Activated CD4-positive, alpha-beta memory T cell treated with anti-CD3 and anti-CD28 coated beads, Interleukin-2, amount 10 ng/mL, durations not matched to agents 7 days and 5 days (primary cell): ENCODE measurements at regions not wholly inside any gene's neighbourhood (a gene's known extent, or its start where the extent isn't known, plus 50 kb on each side); places are given as distances from the start of the nearest gene placed in this dataset.

ENCODE experiments used
- CTCF ChIA-PET: fragments of 350-600 bp; sonication (Branson Sonifier 250); formaldehyde crosslinking; loops from one replicate; lab custom pipeline; 2021; ENCODE audit warnings: antibody characterized with exemption, inconsistent platforms; lab: Charles Lee
- POLR2A ChIA-PET: fragments of 350-600 bp; sonication (Branson Sonifier 250); formaldehyde crosslinking; loops from one replicate; lab custom pipeline; 2021; ENCODE audit warnings: antibody characterized with exemption; lab: Charles Lee
- DNase-seq: peaks from one replicate; pipeline ENCODE4 v3.0.0-alpha.2; 2020
- H3K27ac Mint-ChIP-seq: one replicate; pipeline ENCODE4 v1.8.0; 2021; ENCODE audit warnings: mild to moderate bottlenecking, mixed read lengths
- H3K27me3 Mint-ChIP-seq: one replicate; pipeline ENCODE4 v1.8.0; 2021; ENCODE audit warnings: mixed read lengths
- H3K36me3 Mint-ChIP-seq: one replicate; pipeline ENCODE4 v1.8.0; 2021; ENCODE audit warnings: low read depth, mixed read lengths
- H3K4me1 Mint-ChIP-seq: one replicate; pipeline ENCODE4 v1.8.0; 2021; ENCODE audit warnings: mixed read lengths
- H3K4me3 Mint-ChIP-seq: one replicate; pipeline ENCODE4 v1.8.0; 2021; ENCODE audit warnings: mild to moderate bottlenecking, mixed read lengths
- H3K9me3 Mint-ChIP-seq: one replicate; pipeline ENCODE4 v1.8.0; 2021; ENCODE audit warnings: mixed read lengths

DNA sequence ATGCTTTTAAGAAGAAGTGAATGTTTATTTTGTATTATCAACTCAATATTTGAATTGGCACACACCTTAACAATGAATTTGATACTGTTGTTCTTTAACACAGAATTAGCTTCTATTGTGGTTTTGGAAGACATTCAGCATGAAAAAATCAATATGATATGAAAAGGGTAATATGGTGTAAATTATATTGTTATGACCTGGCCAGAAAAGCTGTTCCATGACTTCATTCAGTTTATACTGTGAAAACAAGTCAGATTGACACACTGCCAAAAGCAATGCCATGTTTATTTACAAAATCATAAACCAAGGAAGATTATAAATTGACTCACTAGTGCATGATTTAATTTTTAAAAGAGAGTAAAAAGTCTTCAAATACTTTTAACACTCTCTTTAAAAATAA lies 851.4 kb upstream of the SEL1L start:
- Mint-ChIP-seq H3K9me3 (peaks cover 17% of the 10 kb centered on the region), H3K4me3 (no peak overlapping the region), H3K4me1 (no peaks in the 10 kb centered on the region), H3K36me3 (no peaks in the 10 kb centered on the region), H3K27me3 (no peaks in the 10 kb centered on the region), H3K27ac (no peak overlapping the region)
- CTCF ChIA-PET = no interaction called here
- POLR2A ChIA-PET = no interaction called here
- no peak for DNase-seq

DNA sequence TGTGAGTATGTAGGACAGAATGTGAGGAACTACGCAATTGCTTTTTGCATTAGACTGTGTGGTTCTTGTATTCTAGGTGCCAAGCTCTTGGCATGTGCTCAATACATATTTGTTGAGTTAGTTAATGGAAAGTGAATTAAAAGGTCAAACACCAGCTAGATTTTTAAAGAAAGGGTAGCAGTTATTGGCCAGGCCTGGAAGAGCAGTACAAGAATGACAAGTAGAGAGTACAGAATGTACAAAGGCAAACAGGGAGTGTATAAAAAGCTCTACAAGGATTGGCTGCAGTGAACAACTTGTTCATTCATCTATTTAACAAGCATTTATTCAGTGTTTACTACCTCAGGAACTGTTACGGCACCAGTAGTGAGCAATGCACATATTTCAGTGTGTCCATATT lies 854.0 kb upstream of the SEL1L start:
- peaks cover 17% of the 10 kb centered on the region for H3K9me3 Mint-ChIP-seq
- H3K27me3 Mint-ChIP-seq = no peaks in the 10 kb centered on the region
- no peak overlapping the region for H3K4me3 Mint-ChIP-seq
- no peak overlapping the region for H3K27ac Mint-ChIP-seq
- DNase-seq = no peak
- H3K36me3 Mint-ChIP-seq = no peaks in the 10 kb centered on the region
- CTCF ChIA-PET = no interaction called here
- POLR2A ChIA-PET = no interaction called here
- H3K4me1 Mint-ChIP-seq = no peaks in the 10 kb centered on the region

DNA sequence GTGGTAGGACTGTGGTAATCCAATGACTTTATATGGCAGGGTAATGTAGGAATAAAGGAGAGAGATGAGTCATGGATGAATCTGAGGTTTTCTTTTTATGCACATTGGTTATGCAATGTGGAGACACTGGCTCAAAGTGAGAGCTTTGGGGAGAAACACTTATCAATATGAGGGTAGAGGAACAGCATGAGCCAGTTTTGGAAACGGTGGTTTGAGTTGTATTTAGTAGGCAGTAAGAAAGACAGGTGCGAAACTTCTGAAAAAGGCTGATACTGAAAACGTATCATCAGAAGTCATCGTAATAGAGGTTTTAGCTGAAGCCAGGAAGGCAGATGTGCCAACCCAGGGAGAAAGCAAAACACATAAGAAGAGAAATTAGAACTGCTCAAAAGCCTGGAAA lies 854.8 kb upstream of the SEL1L start:
- Mint-ChIP-seq H3K4me3 (no peak overlapping the region), H3K27me3 (no peaks in the 10 kb centered on the region), H3K36me3 (no peaks in the 10 kb centered on the region), H3K27ac (no peak overlapping the region), H3K9me3 (peaks cover 17% of the 10 kb centered on the region), H3K4me1 (no peaks in the 10 kb centered on the region)
- DNase-seq = no peak
- CTCF ChIA-PET = no interaction called here
- POLR2A ChIA-PET = no interaction called here

DNA sequence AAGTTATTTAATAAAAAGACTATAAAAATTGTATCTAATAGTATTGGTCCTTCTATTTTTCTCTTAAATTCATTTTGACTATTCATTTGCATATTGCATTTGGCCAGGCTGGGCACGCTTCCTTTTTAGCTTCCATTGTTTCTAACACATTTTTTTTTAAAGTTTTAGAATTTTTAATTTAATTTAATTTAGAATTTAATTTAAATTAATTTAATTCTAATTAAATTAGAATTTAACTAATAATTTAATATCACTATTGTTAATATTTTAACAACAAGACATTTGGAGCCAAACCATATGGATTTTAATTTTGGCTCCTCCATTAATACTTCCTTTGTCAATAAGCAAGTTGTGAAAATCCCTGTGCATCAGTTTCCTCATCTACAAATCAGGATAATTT lies 856.9 kb upstream of the SEL1L start:
- POLR2A ChIA-PET = no interaction called here

DNA sequence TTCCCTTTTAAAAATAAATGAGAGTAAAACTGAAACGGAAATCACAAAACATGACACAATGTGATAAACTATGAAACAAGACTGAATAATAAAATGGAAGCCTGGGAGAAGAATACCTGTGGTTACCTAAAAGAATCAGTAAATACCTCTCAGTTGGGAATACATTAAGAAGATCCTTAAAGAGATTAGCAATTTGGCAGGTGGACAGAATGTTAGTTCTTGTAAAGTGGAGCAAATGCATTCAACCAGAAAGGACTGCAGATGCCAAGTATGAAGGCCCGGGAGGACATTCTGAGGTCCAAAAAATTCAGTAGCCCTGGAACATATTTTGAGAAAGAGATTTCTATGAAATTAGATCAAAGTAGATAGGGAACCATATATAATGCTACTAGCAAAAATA lies 861.3 kb upstream of the SEL1L start:
- H3K36me3 Mint-ChIP-seq = no peaks in the 10 kb centered on the region
- no peaks in the 10 kb centered on the region for H3K27me3 Mint-ChIP-seq
- ChIA-PET POLR2A (no interaction called here), CTCF (no interaction called here)
- no peak overlapping the region for H3K4me3 Mint-ChIP-seq
- H3K9me3 Mint-ChIP-seq = peaks cover 5% of the 10 kb centered on the region
- no peaks in the 10 kb centered on the region for H3K4me1 Mint-ChIP-seq
- no peak for DNase-seq
- no peak overlapping the region for H3K27ac Mint-ChIP-seq

More for the DNA sequence above, 856.9 kb upstream of the SEL1L start:
- Mint-ChIP-seq H3K36me3 (no peaks in the 10 kb centered on the region), H3K4me3 (no peak overlapping the region), H3K9me3 (peaks cover 13% of the 10 kb centered on the region), H3K27me3 (no peaks in the 10 kb centered on the region), H3K4me1 (no peaks in the 10 kb centered on the region), H3K27ac (no peak overlapping the region)
- CTCF ChIA-PET = no interaction called here
- no peak for DNase-seq

DNA sequence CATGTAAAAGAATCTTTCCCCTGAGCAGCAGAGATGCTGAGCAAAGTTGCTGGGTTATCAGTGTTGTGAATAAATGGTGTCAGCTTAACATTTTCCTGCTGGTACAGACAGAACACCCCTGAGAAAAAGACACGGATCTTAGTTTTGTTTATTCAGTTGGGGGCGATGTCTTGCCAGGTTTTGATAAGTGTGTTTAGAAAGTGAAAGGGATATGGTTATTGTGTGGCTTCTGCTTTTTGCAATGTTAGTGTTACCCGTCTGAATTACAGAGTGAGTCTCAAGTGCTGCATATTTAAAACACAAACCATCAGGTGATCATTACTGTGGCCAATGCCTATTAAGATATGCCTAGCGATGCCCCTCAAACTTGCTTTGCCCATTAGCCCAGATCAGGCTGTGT lies 864.6 kb upstream of the SEL1L start:
- H3K27me3 Mint-ChIP-seq = no peaks in the 10 kb centered on the region
- no peaks in the 10 kb centered on the region for H3K4me1 Mint-ChIP-seq
- DNase-seq = no peak
- no peaks in the 10 kb centered on the region for H3K36me3 Mint-ChIP-seq
- POLR2A ChIA-PET = no interaction called here
- H3K27ac Mint-ChIP-seq = no peak overlapping the region
- H3K9me3 Mint-ChIP-seq = peaks cover 7% of the 10 kb centered on the region
- no peak overlapping the region for H3K4me3 Mint-ChIP-seq
- CTCF ChIA-PET = no interaction called here

DNA sequence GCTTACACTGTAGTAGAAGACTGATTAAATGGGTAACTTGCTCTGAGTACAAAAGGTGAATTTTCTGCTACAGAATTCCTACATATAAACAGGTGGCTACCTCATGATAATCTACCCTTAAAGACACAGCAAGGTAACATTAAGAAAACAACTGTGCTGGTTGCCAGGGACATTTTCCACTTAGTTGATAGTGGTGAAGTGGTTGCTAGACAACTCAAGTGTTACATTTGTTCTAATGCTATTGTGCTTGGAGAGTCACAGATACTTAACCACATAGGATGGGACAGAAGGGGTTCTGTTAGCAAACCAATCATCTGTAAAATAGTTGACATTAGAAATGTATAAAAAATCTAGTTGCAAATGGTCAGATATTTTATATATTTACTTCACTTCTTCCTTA lies 870.3 kb upstream of the SEL1L start:
- DNase-seq = no peak
- H3K36me3 Mint-ChIP-seq = no peaks in the 10 kb centered on the region
- no peaks in the 10 kb centered on the region for H3K4me1 Mint-ChIP-seq
- peaks cover 2% of the 10 kb centered on the region for H3K9me3 Mint-ChIP-seq
- H3K27me3 Mint-ChIP-seq = no peaks in the 10 kb centered on the region
- CTCF ChIA-PET = no interaction called here
- no peak overlapping the region for H3K27ac Mint-ChIP-seq
- H3K4me3 Mint-ChIP-seq = no peak overlapping the region
- POLR2A ChIA-PET = no interaction called here

DNA sequence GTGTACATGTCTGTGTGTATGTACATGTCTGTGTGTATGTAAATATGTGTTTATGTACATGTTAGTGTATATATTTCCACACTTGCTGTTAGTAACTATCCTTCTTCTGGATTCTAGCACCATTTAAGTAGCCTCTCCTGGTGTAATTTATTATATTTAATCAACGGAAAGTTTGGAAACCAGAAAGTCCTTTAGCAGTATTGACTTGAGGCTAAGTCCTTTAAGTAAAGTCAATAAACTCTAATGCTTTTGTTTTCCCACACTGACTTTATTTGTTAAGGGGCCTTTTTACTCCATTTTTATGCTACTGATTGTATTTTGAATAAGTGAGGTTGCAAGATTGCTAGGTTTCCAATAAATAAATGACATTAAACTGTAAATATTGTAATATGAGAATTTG lies 876.4 kb upstream of the SEL1L start:
- H3K27ac Mint-ChIP-seq = no peak overlapping the region
- POLR2A ChIA-PET = no interaction called here
- no peaks in the 10 kb centered on the region for H3K4me1 Mint-ChIP-seq
- H3K27me3 Mint-ChIP-seq = no peaks in the 10 kb centered on the region
- H3K4me3 Mint-ChIP-seq = no peak overlapping the region
- DNase-seq = no peak
- peaks cover 4% of the 10 kb centered on the region for H3K9me3 Mint-ChIP-seq
- CTCF ChIA-PET = no interaction called here
- no peaks in the 10 kb centered on the region for H3K36me3 Mint-ChIP-seq

DNA sequence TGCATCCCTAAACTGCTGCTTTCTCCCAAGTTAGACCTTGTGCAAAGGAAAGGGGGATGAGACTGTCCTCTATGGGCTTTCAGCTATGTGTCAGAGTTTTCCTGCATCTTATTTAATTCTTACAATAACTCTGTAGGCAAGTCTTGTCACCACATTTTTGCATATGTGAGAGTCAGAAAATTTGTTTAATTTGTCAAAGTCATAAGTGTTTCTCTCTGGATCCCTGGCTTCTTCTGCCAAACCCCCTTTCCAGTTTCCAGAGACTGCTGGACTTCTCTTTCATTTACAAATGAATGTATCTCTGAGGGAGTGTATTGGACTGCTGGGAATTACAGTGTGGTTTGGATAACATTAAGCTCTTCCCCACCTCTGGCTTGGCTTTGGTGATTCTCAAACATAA lies 877.6 kb upstream of the SEL1L start:
- DNase-seq = no peak
- Mint-ChIP-seq H3K4me1 (no peaks in the 10 kb centered on the region), H3K27ac (no peak overlapping the region), H3K27me3 (no peaks in the 10 kb centered on the region), H3K9me3 (peaks cover 7% of the 10 kb centered on the region), H3K4me3 (no peak overlapping the region), H3K36me3 (no peaks in the 10 kb centered on the region)
- CTCF ChIA-PET = no interaction called here
- POLR2A ChIA-PET = no interaction called here

DNA sequence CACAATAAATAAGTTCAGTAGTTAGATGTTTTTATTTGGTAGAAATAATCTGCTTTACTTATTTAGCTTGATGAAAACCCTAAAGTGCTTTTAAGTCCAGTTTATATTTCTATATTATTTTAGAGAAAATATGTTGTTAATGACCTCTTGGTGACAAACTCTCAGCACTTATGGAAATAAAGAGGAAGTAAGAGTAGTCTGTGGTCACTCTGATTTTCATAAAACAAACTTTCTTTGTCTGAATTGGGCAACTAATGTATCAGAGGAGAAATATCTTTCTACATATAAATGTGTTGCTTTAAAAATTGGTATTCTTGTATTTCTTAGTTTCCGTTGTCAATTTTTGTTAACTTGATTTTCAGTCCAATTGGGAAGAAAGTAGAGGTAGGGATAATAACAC lies 878.9 kb upstream of the SEL1L start:
- POLR2A ChIA-PET = no interaction called here
- H3K4me1 Mint-ChIP-seq = no peaks in the 10 kb centered on the region

DNA sequence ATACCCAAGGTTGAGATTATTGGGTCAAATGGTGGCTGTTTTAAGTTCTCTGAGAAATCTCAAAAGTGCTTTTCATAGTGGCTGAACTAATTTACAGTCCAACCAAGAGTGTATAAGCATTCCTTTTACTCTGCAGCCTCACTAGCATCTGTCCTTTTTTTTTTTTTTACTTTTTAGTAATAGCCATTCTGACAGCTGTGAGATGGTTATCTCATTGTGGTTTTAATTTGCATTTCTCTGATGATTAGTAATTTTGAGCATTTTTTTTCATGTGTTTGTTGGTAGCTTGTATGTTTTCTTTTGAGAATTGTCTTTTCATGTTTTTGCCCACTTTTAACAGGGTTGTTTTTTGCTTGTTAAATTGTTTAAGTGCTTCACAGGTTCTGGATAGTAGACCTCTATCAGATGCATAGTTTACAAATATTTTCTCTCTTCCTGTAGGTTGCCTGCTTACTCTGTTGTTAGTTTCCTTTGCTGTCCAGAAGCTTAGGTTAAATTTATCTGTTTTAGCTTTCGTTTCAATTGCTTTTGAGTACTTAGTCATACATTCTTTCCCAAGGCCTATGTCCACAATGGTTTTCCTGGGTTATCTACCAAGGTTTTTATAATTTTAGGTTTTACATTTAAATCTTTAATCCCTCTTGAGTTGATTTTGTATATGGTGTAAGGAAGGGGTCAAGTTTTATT lies 881.3 kb upstream of the SEL1L start:
- H3K4me1 Mint-ChIP-seq = no peaks in the 10 kb centered on the region
- no peak for DNase-seq
- CTCF ChIA-PET = no interaction called here
- no peak overlapping the region for H3K4me3 Mint-ChIP-seq
- H3K27ac Mint-ChIP-seq = no peak overlapping the region
- no peaks in the 10 kb centered on the region for H3K36me3 Mint-ChIP-seq
- H3K27me3 Mint-ChIP-seq = no peaks in the 10 kb centered on the region
- H3K9me3 Mint-ChIP-seq = peaks cover 15% of the 10 kb centered on the region
- POLR2A ChIA-PET = no interaction called here

More for the DNA sequence above, 878.9 kb upstream of the SEL1L start:
- peaks cover 7% of the 10 kb centered on the region for H3K9me3 Mint-ChIP-seq
- no peak for DNase-seq
- H3K27ac Mint-ChIP-seq = no peak overlapping the region
- H3K36me3 Mint-ChIP-seq = no peaks in the 10 kb centered on the region
- H3K4me3 Mint-ChIP-seq = no peak overlapping the region
- no peaks in the 10 kb centered on the region for H3K27me3 Mint-ChIP-seq
- CTCF ChIA-PET = no interaction called here

DNA sequence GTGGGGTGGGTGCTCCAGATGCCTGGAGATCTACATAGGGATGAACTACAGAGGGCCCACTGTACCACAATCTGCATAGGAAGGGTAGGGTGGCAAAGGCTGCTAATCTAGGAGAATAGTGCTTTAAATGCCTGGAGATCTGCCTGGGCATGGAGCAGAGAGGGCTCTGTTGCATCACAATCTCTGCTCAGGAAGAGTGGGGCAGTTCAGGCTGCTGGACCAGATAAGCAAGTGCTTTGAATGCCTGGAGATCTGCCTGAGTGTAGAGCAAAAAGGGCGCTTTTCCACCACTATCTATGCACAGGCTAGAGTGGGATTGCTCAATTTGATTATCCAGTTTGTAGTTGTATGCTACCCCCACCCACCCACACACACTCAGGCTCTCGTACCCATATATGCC lies 886.3 kb upstream of the SEL1L start:
- Mint-ChIP-seq H3K36me3 (no peaks in the 10 kb centered on the region), H3K9me3 (peaks cover 17% of the 10 kb centered on the region), H3K4me3 (no peak overlapping the region), H3K4me1 (no peaks in the 10 kb centered on the region), H3K27ac (no peak overlapping the region), H3K27me3 (no peaks in the 10 kb centered on the region)
- ChIA-PET CTCF (no interaction called here), POLR2A (no interaction called here)
- no peak for DNase-seq

DNA sequence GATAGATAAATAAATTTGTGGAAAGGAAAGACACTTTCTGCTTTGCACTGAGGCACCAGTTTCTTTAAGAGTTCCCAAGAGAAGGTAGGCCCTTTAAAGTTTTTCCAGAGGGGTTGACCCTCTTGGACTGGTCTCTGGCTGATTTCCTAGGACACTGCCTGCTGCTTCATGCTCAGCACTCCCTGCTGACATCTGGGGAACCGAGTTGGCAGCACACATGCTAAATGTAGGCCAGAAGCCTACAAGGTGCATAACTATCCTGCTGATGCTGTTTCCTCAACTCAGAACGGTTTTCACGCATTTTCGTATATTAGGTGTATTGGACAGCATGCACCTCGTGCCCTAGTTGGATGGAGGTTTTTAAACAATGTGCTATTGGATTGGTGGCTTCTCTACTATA lies 887.2 kb upstream of the SEL1L start:
- Mint-ChIP-seq H3K4me3 (no peak overlapping the region), H3K36me3 (no peaks in the 10 kb centered on the region), H3K9me3 (peaks cover 18% of the 10 kb centered on the region), H3K27me3 (no peaks in the 10 kb centered on the region), H3K27ac (no peak overlapping the region), H3K4me1 (no peaks in the 10 kb centered on the region)
- DNase-seq = no peak
- ChIA-PET CTCF (no interaction called here), POLR2A (no interaction called here)

DNA sequence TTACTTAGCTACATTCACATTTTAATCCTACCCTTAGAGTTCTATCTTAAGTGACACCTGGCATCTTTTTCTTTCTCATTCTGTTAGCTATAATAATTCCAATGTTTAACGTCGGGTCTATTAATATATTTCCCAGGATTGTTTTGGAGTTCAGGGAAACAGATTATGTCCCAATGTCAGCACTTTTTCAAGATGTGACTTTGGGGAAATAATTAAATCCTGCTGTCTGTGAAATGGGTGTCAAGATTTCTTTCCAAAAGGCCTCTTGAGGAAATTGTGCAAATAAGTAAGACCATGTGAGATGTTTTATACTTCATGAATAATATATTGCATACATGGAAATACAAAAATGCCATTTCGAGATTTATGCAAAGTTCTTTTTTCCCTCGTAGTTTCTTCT lies 887.6 kb upstream of the SEL1L start:
- no peak for DNase-seq
- Mint-ChIP-seq H3K4me1 (no peaks in the 10 kb centered on the region), H3K9me3 (peaks cover 16% of the 10 kb centered on the region), H3K27ac (no peak overlapping the region), H3K36me3 (no peaks in the 10 kb centered on the region), H3K27me3 (no peaks in the 10 kb centered on the region), H3K4me3 (no peak overlapping the region)
- CTCF ChIA-PET = no interaction called here
- POLR2A ChIA-PET = no interaction called here
